A549 (cell line): ENCODE measurements at regions not wholly inside any gene's neighbourhood (a gene's known extent, or its start where the extent isn't known, plus 50 kb on each side); places are given as distances from the start of the nearest gene placed in this dataset.

ENCODE experiments used
- BHLHE40 ChIP-seq: IDR thresholded peaks from 2 replicates; pipeline ENCODE4 v1.6.1; 2012; ENCODE audit warnings: low read depth, low read length, inconsistent platforms
- CEBPB ChIP-seq, 2 experiments: fragments of >200 bp in 1 of 2; sonication (Bioruptor Twin) in 1 of 2; formaldehyde crosslinking in 1 of 2; IDR thresholded peaks; 2 replicates each; pipeline ENCODE4 v1.6.1; 2012 to 2016
- CHD2 ChIP-seq: fragments of 150-350 bp; IDR thresholded peaks from 2 replicates; pipeline ENCODE4 v1.6.1; 2014; ENCODE audit warnings: low read length; ENCODE audit not compliant: partially characterized antibody
- EP300 ChIP-seq, 2 experiments: fragments of >200 bp; sonication (Bioruptor Twin); formaldehyde crosslinking; IDR thresholded peaks; 2 replicates in 1 of 2; 3 replicates in 1 of 2; pipeline ENCODE4 v1.6.1; 2016 to 2017
- MYC ChIP-seq: IDR thresholded peaks from 2 replicates; pipeline ENCODE4 v1.6.1; 2012; ENCODE audit warnings: mild to moderate bottlenecking, inconsistent platforms, low read length, improper control_type of control experiment, borderline replicate concordance
- POLR2AphosphoS2 ChIP-seq: conservative IDR thresholded peaks from 2 replicates; pipeline ENCODE4 v1.6.1; 2012; ENCODE audit warnings: low read length, improper control_type of control experiment, inconsistent platforms
- RFX5 ChIP-seq: fragments of 450-650 bp; IDR thresholded peaks from 2 replicates; pipeline ENCODE4 v1.7.1; 2014; ENCODE audit warnings: antibody characterized with exemption, mild to moderate bottlenecking, moderate library complexity
- TF ChIP-seq, protein P1 (sequence below): fragments of >200 bp; sonication (Bioruptor Twin); formaldehyde crosslinking; IDR thresholded peaks from 3 replicates; pipeline ENCODE4 v1.5.1; 2016
- TF ChIP-seq, protein P2 (sequence below): IDR thresholded peaks from 2 replicates; pipeline ENCODE4 v1.6.1; 2012
- TF ChIP-seq, protein P3 (sequence below): fragments of 450-650 bp; IDR thresholded peaks from 2 replicates; pipeline ENCODE4 v1.6.1; 2014; ENCODE audit warnings: antibody characterized with exemption

DNA sequence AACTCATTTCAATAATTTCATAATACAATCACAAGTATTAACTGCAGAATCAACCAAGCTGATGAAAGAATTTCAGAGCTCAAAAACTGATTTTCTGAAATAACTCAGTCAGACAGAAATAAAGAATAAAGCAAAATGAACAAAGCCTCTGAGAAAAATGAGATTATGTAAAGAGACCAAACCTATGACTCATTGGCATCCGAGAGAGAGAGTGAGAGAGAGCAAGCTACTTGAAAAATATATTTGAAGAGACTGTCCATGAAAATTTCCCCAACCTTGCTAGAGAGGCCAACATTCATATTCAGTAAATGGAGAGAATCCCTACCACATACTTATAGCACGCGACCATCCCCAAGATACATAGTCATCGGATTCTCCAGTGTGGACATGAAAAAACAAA is 1376.4 kb downstream of the CDH11 start:
- TF ChIP-seq, protein P1, sequence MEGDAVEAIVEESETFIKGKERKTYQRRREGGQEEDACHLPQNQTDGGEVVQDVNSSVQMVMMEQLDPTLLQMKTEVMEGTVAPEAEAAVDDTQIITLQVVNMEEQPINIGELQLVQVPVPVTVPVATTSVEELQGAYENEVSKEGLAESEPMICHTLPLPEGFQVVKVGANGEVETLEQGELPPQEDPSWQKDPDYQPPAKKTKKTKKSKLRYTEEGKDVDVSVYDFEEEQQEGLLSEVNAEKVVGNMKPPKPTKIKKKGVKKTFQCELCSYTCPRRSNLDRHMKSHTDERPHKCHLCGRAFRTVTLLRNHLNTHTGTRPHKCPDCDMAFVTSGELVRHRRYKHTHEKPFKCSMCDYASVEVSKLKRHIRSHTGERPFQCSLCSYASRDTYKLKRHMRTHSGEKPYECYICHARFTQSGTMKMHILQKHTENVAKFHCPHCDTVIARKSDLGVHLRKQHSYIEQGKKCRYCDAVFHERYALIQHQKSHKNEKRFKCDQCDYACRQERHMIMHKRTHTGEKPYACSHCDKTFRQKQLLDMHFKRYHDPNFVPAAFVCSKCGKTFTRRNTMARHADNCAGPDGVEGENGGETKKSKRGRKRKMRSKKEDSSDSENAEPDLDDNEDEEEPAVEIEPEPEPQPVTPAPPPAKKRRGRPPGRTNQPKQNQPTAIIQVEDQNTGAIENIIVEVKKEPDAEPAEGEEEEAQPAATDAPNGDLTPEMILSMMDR: no peak
- TF ChIP-seq BHLHE40 (no peak), CEBPB (IDR thresholded peaks at IDR 0.05) (no peak), RFX5 (no peak), CHD2 (no peak), MYC (no peak), POLR2AphosphoS2 (no peak), EP300 (IDR thresholded peaks at IDR 0.05) (no peak)
- TF ChIP-seq, protein P2, sequence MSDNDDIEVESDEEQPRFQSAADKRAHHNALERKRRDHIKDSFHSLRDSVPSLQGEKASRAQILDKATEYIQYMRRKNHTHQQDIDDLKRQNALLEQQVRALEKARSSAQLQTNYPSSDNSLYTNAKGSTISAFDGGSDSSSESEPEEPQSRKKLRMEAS: no peak
- TF ChIP-seq, protein P3, sequence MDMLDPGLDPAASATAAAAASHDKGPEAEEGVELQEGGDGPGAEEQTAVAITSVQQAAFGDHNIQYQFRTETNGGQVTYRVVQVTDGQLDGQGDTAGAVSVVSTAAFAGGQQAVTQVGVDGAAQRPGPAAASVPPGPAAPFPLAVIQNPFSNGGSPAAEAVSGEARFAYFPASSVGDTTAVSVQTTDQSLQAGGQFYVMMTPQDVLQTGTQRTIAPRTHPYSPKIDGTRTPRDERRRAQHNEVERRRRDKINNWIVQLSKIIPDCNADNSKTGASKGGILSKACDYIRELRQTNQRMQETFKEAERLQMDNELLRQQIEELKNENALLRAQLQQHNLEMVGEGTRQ: no peak
